ENCODE measurements at regions not wholly inside any gene's neighbourhood (a gene's known extent, or its start where the extent isn't known, plus 50 kb on each side); places are given as distances from the start of the nearest gene placed in this dataset.

- intact Hi-C loops (cut with micrococcal nuclease; ENCODE audit: unreplicated experiment) (no loop called here), in situ Hi-C loops (cut with HindIII; ENCODE audit: extremely low pct_ligation_motif_present, low pct_unique_long_range_greater_than_20kb) (no loop called here)
- no peak overlapping the region for H2AFZ ChIP-seq (ENCODE audit: low read length)
- H4K20me1 ChIP-seq (ENCODE audit: insufficient read depth, low read length) = no peaks in the 10 kb centered on the region
- no peaks in the 10 kb centered on the region for H3K4me1 ChIP-seq (ENCODE audit: insufficient read depth, low read length)
- no peak overlapping the region for H3K4me2 ChIP-seq (ENCODE audit: low read depth, low read length)
- BruUV-seq (replicated peaks) = no TSS peak
- no peaks in the 10 kb centered on the region for H3K9me3 ChIP-seq (ENCODE audit: low read length)
- ChIA-PET POLR2A (no interaction called here), CTCF (ENCODE audit: low intra/inter-chr PET ratio, low total read pairs) (no interaction called here)
- FAIRE-seq = no peak
- ATAC-seq = no peak; the same call in 2 of the 3 replicates
- TF ChIP-seq PAF1 (CRISPR knock-in tag; IDR thresholded peaks at IDR 0.05) = no peak
- no peak for TF ChIP-seq ZNF260 (CRISPR knock-in tag; IDR thresholded peaks at IDR 0.05; ENCODE audit: borderline replicate concordance, low read depth)
- no peak for TF ChIP-seq MYPOP (CRISPR knock-in tag; IDR thresholded peaks at IDR 0.05)
- TF ChIP-seq ATF1 (CRISPR knock-in tag; IDR thresholded peaks at IDR 0.05) = no peak
- no peak for TF ChIP-seq GABPA (IDR thresholded peaks at IDR 0.05; ENCODE audit: low read depth, low read length)
- no peak for TF ChIP-seq GABPA (CRISPR knock-in tag; IDR thresholded peaks at IDR 0.05; ENCODE audit: low read depth)
- no peak for TF ChIP-seq KMT2A (CRISPR knock-in tag; IDR thresholded peaks at IDR 0.05)
- TF ChIP-seq ZNF616 (CRISPR knock-in tag; IDR thresholded peaks at IDR 0.05; ENCODE audit: low read depth) = no peak
- no peak for TF ChIP-seq ZNF530 (CRISPR knock-in tag; IDR thresholded peaks at IDR 0.05; ENCODE audit: low read depth)
- TF ChIP-seq ZNF296 (CRISPR knock-in tag; conservative IDR thresholded peaks at IDR 0.05) = no peak
- peak; percentile 35; the same call in 1 of the 2 replicates for TF ChIP-seq THAP11 (CRISPR knock-in tag; IDR thresholded peaks at IDR 0.05)
- no peak for TF ChIP-seq CREB1 (IDR thresholded peaks at IDR 0.05)
- TF ChIP-seq CREB1 (CRISPR knock-in tag; IDR thresholded peaks at IDR 0.05) = no peak
- peak; percentile 71 for TF ChIP-seq ZNF143 (CRISPR knock-in tag; IDR thresholded peaks at IDR 0.05)
- H3K27ac ChIP-seq (ENCODE audit: extremely low read length, insufficient read depth, low read length) = no peak overlapping the region
- WGBS (ENCODE audit: low lambda C conversion rate) = no CpG with 5 or more reads among the region's 4 CpGs
- no peak for DNase-seq (ENCODE audit: low spot score)
- H3K79me2 ChIP-seq (ENCODE audit: insufficient read depth, low read length) = no peaks in the 10 kb centered on the region
- no peak overlapping the region for H3K4me3 ChIP-seq (replicated peaks in 1 of 3; ENCODE audit: insufficient read depth in 1 of 3, low read depth in 2 of 3, low read length in 3 of 3)
- H3K36me3 ChIP-seq (replicated peaks in 1 of 2; ENCODE audit: control insufficient read depth in 1 of 2, insufficient read depth in 2 of 2, low read length in 2 of 2) = no peaks in the 10 kb centered on the region
- no peak overlapping the region for H3K9ac ChIP-seq (ENCODE audit: insufficient read depth, low read depth, low read length)
- H3K27me3 ChIP-seq (ENCODE audit: control insufficient read depth in 1 of 2, insufficient read depth in 2 of 2, low read length in 2 of 2) = no peaks in the 10 kb centered on the region; a peak in 1 of 5 replicates
These were observed 777.6 kb downstream of the TBC1D22A start for GRCh38 chr22:47540011-47540410.

All from HepG2 (cell line).